ENCODE measurements at regions not wholly inside any gene's neighbourhood (a gene's known extent, or its start where the extent isn't known, plus 50 kb on each side); places are given as distances from the start of the nearest gene placed in this dataset.

DNA sequence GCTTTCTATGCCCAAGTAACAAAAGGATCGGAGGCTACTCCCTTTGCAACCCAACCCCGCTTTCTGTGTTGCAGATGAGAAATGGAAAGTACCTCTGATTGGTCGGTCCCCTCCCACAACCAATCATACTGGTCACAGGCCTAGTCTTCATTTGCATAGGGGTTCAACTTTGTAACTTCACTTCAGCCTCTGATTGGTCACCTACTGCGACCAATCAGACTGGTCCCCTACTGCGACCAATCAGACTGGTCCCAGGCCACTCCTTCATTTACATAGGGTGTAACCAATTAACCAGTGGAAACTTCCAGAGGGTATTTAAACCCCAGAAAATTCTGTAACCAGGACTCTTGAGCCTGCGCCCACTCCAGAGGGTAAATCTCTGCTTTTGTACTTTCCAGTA, 906.4 kb upstream of the TMEM132C start:
- DNase-seq = no peak

DNA sequence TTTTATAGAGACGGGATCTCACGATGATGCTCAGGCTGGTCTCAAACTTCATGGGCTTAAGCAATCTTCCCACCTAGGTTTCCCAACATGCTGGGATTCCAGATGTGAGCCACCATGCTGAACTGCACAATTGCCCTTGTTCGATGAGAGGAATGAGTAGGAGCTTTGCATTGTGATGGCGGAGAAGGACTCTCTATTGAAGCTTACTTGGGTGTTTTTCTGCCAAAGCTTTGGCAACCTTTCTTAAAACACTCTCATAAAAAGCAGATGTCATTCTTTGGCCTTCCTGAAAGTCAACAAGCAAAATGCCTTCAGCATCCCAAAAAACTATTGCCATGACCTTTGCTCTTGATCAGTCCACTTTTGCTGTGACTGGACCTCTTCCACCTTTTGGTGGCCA, 904.8 kb upstream of the TMEM132C start:
- DNase-seq = no peak

DNA sequence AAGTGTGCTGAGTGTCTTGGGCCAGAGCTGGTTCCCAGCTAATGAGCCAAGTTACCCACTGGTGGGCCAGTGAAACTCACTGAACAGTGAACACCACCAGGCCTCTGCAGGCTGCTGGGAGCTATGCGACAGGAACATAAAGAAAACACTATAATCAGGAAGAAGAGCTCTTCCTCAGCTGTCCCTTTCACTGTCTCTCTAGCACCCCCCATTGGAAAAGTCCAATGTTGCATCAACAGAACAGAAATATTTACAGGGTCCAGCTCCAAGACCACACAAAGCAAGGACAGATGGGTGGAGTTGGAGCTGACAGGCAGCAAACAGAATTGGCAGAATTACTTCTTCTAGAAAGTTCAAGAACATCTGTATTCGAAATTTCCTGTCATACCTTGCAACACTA, 903.6 kb upstream of the TMEM132C start:
- no peak for DNase-seq

- DNase-seq = no peak
Observed at GRCh38 chr12:127373559-127373958, 893.4 kb upstream of the TMEM132C start.

DNA sequence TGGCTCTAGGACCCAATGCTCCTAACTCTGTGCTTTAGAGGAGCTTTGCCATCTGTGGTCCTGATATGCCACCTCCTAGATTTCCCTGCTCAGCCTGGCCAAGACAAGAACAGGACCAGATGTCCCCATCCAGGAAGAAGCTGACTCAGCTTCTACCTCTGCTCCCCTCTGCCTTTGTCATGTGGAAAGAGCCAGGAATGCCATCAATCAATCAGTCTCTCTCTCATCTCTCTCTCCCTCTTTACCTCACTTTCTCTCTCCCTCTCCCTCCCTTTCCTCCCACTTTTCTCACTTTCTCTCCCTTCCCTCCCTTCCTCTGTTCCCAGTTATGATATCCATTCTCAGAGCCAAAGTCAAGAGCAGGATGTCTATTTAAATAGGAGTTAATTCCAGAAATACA, 892.5 kb upstream of the TMEM132C start:
- no peak for DNase-seq

- DNase-seq = no peak
Observed at GRCh38 chr12:127381043-127381668, 885.8 kb upstream of the TMEM132C start.

DNA sequence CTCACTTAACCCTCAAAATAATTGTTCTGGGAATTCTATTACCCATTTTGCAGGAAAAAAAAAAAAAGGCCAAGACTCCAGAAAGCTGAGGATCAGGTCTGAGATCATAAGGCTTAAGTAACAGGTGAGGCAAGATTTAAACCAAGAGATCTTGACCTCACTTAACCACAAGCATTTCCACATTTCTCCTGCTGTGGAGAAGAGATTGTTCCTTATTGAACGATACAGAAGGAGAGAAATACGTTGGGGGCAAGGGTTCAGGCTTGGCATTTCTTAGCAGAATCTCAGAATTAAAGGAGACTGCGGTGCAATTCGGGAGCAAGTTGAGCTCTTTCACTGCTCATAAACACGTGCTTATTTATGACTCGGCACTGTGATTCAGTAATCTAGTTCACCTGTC, 885.3 kb upstream of the TMEM132C start:
- no peak for DNase-seq

- no peak for DNase-seq
Observed at GRCh38 chr12:127383281-127383680, 883.7 kb upstream of the TMEM132C start.

- no peak for DNase-seq
Observed at GRCh38 chr12:127386723-127387122, 880.2 kb upstream of the TMEM132C start.

GRCh38 chr12:127388985-127389384, 878.0 kb upstream of the TMEM132C start:
- DNase-seq = no peak

- DNase-seq = no peak
Observed at GRCh38 chr12:127389923-127390322, 877.0 kb upstream of the TMEM132C start.

DNA sequence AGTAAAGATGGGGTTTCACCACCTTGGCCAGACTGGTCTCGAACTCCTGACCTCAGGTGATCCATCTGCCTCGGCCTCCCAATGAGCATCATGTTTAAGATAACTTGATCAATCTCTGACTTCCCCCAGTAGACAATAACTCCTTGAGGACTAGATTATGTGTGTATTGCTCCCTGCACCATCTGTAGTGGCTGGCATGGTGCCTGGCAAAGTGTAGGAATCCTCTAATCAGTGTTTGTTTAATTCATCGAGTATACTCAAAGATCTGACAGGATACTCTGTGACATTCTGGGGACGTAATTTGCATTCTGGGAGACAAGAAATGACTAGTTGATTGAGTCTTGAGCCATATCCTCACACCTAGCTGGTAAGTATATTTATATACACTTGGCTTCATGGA, 873.5 kb upstream of the TMEM132C start:
- no peak for DNase-seq

GRCh38 chr12:127393896-127394295, 873.1 kb upstream of the TMEM132C start:
- DNase-seq = no peak

GRCh38 chr12:127396734-127397133, 870.2 kb upstream of the TMEM132C start:
- DNase-seq = no peak

DNA sequence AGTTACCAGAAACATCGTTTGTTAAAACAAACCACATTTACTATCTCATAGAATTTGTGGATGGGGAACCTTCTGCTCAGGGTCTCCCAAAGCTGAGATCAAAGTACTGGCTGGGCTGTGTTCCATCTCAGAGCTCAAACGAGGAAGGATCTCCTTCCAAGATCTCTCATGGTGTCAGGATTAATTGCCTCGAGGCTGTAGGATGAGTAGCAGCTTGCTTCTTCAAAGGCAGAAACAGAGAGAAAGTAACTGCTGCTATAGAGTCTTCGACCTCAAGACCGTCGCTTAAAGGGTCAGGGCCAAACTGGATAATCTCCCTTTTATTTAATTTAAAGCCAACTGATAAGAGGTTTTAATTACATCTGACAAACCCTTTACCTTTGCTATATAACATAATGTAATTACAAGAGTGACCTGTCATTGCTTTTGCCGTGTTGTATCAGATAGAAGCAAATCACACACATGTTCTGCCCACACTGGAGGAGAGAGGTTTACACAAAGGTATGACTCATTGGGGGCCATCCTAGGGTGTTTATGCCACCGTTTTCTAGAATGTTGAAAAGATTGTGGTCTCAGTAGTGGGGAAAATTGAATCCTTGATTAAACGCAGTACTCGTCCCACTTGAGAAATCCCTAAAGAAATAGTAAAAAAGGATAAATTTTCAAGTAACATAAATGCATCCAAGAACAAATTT, 868.8 kb upstream of the TMEM132C start:
- no peak for DNase-seq

- DNase-seq = no peak
Observed at GRCh38 chr12:127399451-127399850, 867.5 kb upstream of the TMEM132C start.

GRCh38 chr12:127400221-127400620, 866.7 kb upstream of the TMEM132C start:
- DNase-seq = no peak

DNA sequence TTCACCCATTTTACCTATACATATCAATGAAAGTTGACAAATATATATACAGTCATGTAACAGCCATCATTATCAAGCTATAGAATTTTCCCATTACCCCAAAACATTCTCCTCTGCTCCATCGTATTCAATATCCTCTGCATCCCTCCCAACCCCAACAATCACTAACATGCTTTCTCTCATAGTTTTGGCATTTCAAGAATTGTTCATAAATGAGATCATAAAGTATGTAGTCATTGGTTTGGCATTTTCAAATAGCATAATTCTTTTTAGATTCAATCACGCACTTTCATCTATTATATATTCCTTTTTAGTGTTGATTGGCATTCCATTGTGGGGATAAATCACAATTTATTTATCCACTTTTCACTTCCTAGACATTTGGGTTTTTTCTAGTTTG, 866.0 kb upstream of the TMEM132C start:
- DNase-seq = no peak

DNA sequence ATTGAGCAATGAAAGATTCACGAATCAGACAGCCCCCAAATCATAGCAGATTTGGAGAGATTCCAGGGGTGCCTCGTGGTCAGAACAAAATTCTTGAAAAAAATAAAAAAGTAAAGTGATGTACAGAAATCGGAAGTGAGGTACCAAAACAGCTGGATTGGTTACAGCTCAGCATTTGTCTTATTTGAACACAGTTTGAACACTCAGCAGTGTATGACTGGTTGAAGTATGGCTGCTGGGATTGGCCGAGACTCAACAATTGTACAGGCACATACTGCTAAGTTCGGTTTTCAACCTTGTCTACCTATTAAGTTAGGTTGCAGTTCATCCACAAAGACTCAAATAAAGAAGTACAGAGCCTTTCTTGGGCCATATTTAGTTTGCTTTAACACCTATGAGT, 865.4 kb upstream of the TMEM132C start:
- no peak for DNase-seq

DNA sequence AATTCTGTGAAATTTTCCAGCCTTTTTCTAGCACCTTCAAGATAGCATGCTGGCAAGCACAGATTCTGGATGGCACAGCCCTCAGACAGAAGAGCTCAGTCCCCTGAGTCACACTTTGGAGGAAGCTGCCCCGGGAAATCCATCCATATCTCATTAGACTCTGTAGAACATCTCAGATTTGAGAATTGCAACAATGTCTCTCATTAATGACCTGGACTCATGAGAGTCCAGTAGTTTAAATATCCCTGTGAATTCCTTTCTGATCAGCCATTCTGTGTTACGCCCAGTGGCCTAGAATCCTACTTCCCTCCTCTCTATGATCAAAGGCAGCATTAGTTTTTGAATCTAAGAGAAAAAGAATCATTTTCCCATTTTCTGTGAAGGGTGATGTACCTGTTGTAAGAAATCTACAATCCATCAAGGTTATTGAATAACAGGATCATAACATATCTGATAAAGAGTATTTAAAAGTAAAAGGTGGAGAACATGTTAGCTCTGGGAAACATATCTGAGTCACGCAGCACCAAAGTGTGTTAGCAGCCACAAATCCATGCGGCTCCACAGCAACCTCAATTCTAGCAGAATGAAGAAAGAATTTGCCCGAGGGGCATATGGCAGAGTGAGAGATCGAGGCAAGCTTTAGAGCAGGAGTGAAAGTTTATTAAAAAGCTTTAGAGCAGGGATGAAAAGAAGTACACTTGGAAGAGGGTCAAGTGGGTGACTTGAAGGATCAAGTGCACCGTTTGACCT, 855.6 kb upstream of the TMEM132C start:
- DNase-seq = no peak

- no peak for DNase-seq
Observed at GRCh38 chr12:127411981-127412380, 855.0 kb upstream of the TMEM132C start.

DNA sequence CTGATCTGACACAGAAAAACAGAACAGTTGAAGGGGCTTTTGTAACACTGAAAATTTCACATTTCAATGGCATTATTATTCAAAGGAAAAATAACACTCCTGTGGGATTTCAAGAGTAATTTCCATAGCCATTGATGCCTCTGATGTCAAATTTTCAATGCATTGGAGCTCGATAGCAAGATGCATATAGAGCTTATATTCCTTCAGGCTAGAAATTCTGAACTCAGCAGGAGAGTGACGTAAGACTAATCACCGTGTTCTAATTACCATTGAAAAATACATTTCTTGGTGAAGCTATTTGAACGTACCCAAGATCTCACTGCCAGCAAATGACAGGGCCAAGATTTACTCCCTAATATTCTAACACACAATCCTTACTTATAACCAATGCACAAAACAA, 854.1 kb upstream of the TMEM132C start:
- DNase-seq = no peak

DNA sequence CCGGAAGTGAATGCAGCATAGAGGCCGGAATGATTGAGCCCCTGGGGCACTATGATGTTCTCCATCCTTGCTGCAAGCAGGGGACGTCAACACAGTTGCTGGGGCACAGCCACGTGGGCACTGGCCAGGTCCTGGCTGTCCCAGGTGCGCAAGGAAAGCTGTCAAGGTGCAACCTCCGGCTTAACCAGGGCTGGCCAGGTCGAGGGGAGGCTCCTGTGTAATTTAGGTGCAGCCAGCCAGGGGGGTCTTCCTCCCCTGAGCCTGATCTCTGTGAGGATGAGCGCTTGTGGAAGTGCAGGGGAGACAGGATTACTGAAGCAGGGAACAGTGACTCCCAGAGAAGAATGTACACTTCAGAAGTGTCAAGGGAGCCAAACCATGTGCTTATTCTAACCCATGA, 852.8 kb upstream of the TMEM132C start:
- no peak for DNase-seq

DNA sequence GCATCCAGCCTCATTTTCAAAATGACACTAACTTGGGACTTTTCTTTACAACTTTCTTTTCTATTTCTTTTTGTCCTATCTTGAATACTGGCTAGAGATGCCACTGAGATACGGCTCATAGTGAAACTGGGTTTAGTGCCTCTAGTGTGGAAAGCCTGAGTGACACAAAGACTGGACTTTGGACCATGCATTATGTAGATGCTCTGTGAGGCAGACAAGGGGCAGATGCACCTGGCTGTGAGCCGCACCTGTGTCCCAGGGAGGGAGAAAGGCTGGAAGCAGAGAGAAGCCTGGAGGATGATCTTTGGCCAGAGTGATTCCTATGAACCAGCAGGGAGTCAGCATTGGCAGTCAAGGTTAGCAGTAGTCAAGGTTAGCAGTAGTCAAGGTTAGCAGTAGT, 852.3 kb upstream of the TMEM132C start:
- no peak for DNase-seq
